22Rv1 (cell line): ENCODE measurements at regions not wholly inside any gene's neighbourhood (a gene's known extent, or its start where the extent isn't known, plus 50 kb on each side); places are given as distances from the start of the nearest gene placed in this dataset.

Experiments
- H3K27ac ChIP-seq: fragments of 450-650 bp; 2 replicates; pipeline ENCODE4 v1.5.1; 2017
- CTCF ChIP-seq: fragments of 450-650 bp; IDR thresholded peaks from 2 replicates; pipeline ENCODE4 v1.5.1; 2017; ENCODE audit warnings: mild to moderate bottlenecking
- ZFX ChIP-seq: fragments of 450-650 bp; IDR thresholded peaks from 2 replicates; pipeline ENCODE4 v1.6.1; 2017; ENCODE audit warnings: antibody characterized with exemption, borderline replicate concordance

- no peak overlapping the region for H3K27ac ChIP-seq
- no peak for TF ChIP-seq CTCF
- no peak for TF ChIP-seq ZFX
These were observed 193.3 kb upstream of the AGAP1 start for GRCh38 chr2:235300368-235301201.

- TF ChIP-seq ZFX (no peak), CTCF (no peak)
- H3K27ac ChIP-seq, result no peak overlapping the region
These were observed 192.4 kb upstream of the AGAP1 start for GRCh38 chr2:235301202-235302076.

- H3K27ac ChIP-seq, result no peak overlapping the region
- TF ChIP-seq ZFX (no peak), CTCF (no peak)
These were observed 191.6 kb upstream of the AGAP1 start for GRCh38 chr2:235302263-235302662.

GRCh38 chr2:235303499-235304291, 190.1 kb upstream of the AGAP1 start:
- no peak overlapping the region for H3K27ac ChIP-seq
- TF ChIP-seq CTCF (peak; percentile 35), ZFX (no peak)

- H3K27ac ChIP-seq, result no peak overlapping the region
- TF ChIP-seq CTCF (no peak), ZFX (no peak)
These were observed 188.2 kb upstream of the AGAP1 start for GRCh38 chr2:235305678-235306077.

- TF ChIP-seq CTCF (no peak), ZFX (no peak)
- H3K27ac ChIP-seq, result no peak overlapping the region
These were observed 182.8 kb upstream of the AGAP1 start for GRCh38 chr2:235311044-235311443.
